ENCODE measurements at regions not wholly inside any gene's neighbourhood (a gene's known extent, or its start where the extent isn't known, plus 50 kb on each side); places are given as distances from the start of the nearest gene placed in this dataset.

DNA sequence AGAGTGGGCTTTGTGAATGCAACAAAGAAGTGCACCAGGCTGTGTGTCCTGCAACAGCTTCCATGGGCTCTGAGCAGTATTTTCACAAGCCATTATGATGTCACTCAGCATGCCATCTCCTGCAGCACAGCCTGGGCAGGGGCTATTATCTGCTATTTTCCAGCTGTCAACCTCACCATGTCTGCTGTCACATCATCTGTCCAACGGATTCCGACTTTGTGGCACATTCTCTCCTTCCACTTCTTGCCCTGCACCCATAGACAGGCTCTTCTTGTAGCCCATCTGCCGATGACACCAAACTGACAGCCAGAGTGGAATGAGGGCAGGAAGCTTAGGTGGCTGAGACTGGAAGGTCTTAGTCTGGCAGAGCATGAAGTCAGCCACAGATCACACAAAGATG is 691.9 kb downstream of the NTRK3 start (continued):
- TF ChIP-seq, protein P1, sequence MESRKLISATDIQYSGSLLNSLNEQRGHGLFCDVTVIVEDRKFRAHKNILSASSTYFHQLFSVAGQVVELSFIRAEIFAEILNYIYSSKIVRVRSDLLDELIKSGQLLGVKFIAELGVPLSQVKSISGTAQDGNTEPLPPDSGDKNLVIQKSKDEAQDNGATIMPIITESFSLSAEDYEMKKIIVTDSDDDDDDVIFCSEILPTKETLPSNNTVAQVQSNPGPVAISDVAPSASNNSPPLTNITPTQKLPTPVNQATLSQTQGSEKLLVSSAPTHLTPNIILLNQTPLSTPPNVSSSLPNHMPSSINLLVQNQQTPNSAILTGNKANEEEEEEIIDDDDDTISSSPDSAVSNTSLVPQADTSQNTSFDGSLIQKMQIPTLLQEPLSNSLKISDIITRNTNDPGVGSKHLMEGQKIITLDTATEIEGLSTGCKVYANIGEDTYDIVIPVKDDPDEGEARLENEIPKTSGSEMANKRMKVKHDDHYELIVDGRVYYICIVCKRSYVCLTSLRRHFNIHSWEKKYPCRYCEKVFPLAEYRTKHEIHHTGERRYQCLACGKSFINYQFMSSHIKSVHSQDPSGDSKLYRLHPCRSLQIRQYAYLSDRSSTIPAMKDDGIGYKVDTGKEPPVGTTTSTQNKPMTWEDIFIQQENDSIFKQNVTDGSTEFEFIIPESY (IDR thresholded peaks at IDR 0.05; ENCODE audit: extremely low read depth, insufficient replicate concordance, low read length): no peak
- TF ChIP-seq POLR2A (IDR thresholded peaks at IDR 0.05; ENCODE audit: borderline replicate concordance, extremely low read depth, insufficient read depth, insufficient read length): no peak
- TF ChIP-seq, protein P2, sequence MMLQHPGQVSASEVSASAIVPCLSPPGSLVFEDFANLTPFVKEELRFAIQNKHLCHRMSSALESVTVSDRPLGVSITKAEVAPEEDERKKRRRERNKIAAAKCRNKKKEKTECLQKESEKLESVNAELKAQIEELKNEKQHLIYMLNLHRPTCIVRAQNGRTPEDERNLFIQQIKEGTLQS (IDR thresholded peaks at IDR 0.05): no peak
- no peak for TF ChIP-seq TCF7L2 (IDR thresholded peaks at IDR 0.05; ENCODE audit: borderline replicate concordance, extremely low read depth, insufficient read depth, insufficient read length)

DNA sequence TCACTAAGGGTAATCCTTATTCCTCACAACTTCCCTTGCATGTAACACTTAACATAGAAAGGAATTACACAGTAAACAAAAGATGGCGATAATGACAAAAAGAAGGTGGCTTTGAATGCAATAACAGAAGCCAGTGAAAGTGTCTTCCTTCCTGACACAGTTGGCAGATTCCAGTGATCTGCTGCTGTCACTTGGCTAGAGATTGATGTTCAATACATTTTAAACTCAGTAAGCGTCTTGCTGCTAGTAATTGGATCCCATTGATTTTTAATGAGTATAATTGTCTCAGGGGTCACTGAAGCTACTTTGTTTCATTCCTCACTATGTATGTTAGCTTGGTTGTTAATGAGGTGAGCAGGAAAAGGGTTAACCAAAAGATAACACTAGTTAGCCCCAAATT is 692.7 kb downstream of the NTRK3 start:
- H4K20me1 ChIP-seq (ENCODE audit: insufficient read depth): no peaks in the 10 kb centered on the region
- no TSS peak for BruUV-seq (replicated peaks)
- CTCF ChIA-PET: no interaction called here
- no peaks in the 10 kb centered on the region for H3K79me2 ChIP-seq (ENCODE audit: insufficient read depth, low read length)
- H3K27ac ChIP-seq (ENCODE audit: low read depth, low read length): no peak overlapping the region
- H3K36me3 ChIP-seq (ENCODE audit: control insufficient read depth in 1 of 2, insufficient read depth in 2 of 2, low read length in 2 of 2): no peaks in the 10 kb centered on the region
- peaks cover 7 to 14% of the 10 kb centered on the region in 2 experiments; a peak in 2 of 4 replicates for H3K9me3 ChIP-seq (ENCODE audit: control insufficient read depth in 1 of 2, insufficient read depth in 1 of 2, low read depth in 1 of 2, low read length in 2 of 2)
- RAD21 ChIA-PET (ENCODE audit: low non-redundant PET in 1 of 2, low total read pairs in 2 of 2, uncharacterized antibody in 2 of 2, unreplicated experiment in 2 of 2): no interaction called here
- H3K9me2 ChIP-seq (ENCODE audit: insufficient read depth): no peaks in the 10 kb centered on the region
- H3K4me3 ChIP-seq (replicated peaks in 1 of 2; ENCODE audit: low read depth in 1 of 2, low read length in 2 of 2): no peak overlapping the region
- H3K4me1 ChIP-seq (ENCODE audit: control insufficient read depth in 1 of 2, insufficient read depth in 2 of 2, low read length in 2 of 2): no peaks in the 10 kb centered on the region
- no peak for ATAC-seq
- POLR2A ChIA-PET: no interaction called here
- no peak overlapping the region for H2AFZ ChIP-seq (ENCODE audit: low read depth, low read length, poor library complexity, severe bottlenecking)
- H3K27me3 ChIP-seq (ENCODE audit: insufficient read depth, low read length): no peaks in the 10 kb centered on the region
- no peak for DNase-seq (ENCODE audit: low read depth, low spot score)
- H3K9ac ChIP-seq (ENCODE audit: low read length): no peak overlapping the region
- no peak overlapping the region for H3K4me2 ChIP-seq (ENCODE audit: low read length)
- intact Hi-C loops (cut with micrococcal nuclease): no loop called here
- TF ChIP-seq, protein P3, sequence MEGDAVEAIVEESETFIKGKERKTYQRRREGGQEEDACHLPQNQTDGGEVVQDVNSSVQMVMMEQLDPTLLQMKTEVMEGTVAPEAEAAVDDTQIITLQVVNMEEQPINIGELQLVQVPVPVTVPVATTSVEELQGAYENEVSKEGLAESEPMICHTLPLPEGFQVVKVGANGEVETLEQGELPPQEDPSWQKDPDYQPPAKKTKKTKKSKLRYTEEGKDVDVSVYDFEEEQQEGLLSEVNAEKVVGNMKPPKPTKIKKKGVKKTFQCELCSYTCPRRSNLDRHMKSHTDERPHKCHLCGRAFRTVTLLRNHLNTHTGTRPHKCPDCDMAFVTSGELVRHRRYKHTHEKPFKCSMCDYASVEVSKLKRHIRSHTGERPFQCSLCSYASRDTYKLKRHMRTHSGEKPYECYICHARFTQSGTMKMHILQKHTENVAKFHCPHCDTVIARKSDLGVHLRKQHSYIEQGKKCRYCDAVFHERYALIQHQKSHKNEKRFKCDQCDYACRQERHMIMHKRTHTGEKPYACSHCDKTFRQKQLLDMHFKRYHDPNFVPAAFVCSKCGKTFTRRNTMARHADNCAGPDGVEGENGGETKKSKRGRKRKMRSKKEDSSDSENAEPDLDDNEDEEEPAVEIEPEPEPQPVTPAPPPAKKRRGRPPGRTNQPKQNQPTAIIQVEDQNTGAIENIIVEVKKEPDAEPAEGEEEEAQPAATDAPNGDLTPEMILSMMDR (IDR thresholded peaks at IDR 0.05 in 2 of 3, conservative IDR thresholded peaks at IDR 0.05 in 1 of 3; ENCODE audit: borderline replicate concordance in 1 of 3, insufficient read depth in 1 of 3, low read depth in 2 of 3, low read length in 2 of 3): no peak
